ENCODE measurements at regions not wholly inside any gene's neighbourhood (a gene's known extent, or its start where the extent isn't known, plus 50 kb on each side); places are given as distances from the start of the nearest gene placed in this dataset.
"Not testable (repeated sequence)": the region's sequence is repeated elsewhere in the genome, so short reads cannot be mapped to it uniquely, and the experiment has no call there.

- TF ChIP-seq CTCF (IDR thresholded peaks at IDR 0.05): no peak
- no peak for TF ChIP-seq POLR2A (IDR thresholded peaks at IDR 0.05)
- no peak for TF ChIP-seq POLR2AphosphoS5 (IDR thresholded peaks at IDR 0.05)
- no peak for TF ChIP-seq EP300 (IDR thresholded peaks at IDR 0.05)
- H3K27me3 ChIP-seq: no peaks in the 10 kb centered on the region
- ATAC-seq: no peak
- H3K27ac ChIP-seq: no peak overlapping the region
- H3K4me3 ChIP-seq: no peak overlapping the region
- H3K9me3 ChIP-seq: no peaks in the 10 kb centered on the region
- WGBS, 2 donors (ENCODE audit: low coverage in 1 of 2): 100% methylated on average over 2 to 3 of the region's 10 CpGs
- H3K36me3 ChIP-seq: no peaks in the 10 kb centered on the region
- peaks cover 0 to 11% (median 0%) of the 10 kb centered on the region in 3 donors for H3K4me1 ChIP-seq
These were observed 153.5 kb upstream of the IRS2 start for GRCh38 chr13:109939838-109940237.

- Histone ChIP-seq H3K36me3 (no peaks in the 10 kb centered on the region), H3K27me3 (no peaks in the 10 kb centered on the region), H3K9me3 (no peaks in the 10 kb centered on the region), H3K4me3 (no peak overlapping the region), H3K4me1 (peaks cover 0 to 11% (median 0%) of the 10 kb centered on the region in 3 donors), H3K27ac (peak overlapping the region in 3 of 4 donors; percentile 40 to 60 (median 43))
- 98 to 100% methylated on average over 2 of the region's 2 CpGs for WGBS, 2 donors (ENCODE audit: low coverage in 1 of 2)
- no peak for ATAC-seq
- no peak for TF ChIP-seq POLR2A (IDR thresholded peaks at IDR 0.05)
- TF ChIP-seq EP300 (IDR thresholded peaks at IDR 0.05): no peak
- no peak for TF ChIP-seq CTCF (IDR thresholded peaks at IDR 0.05)
- TF ChIP-seq POLR2AphosphoS5 (IDR thresholded peaks at IDR 0.05): no peak
These were observed 152.8 kb upstream of the IRS2 start for GRCh38 chr13:109939180-109939579.

- Histone ChIP-seq H3K27me3 (no peaks in the 10 kb centered on the region), H3K4me1 (peaks cover 0 to 11% (median 0%) of the 10 kb centered on the region in 3 donors), H3K36me3 (no peaks in the 10 kb centered on the region), H3K27ac (peak overlapping the region in 3 of 4 donors; percentile 40 to 60 (median 51)), H3K4me3 (no peak overlapping the region), H3K9me3 (no peaks in the 10 kb centered on the region)
- no peak for TF ChIP-seq CTCF (IDR thresholded peaks at IDR 0.05)
- peak; percentile 68 for TF ChIP-seq POLR2AphosphoS5 (IDR thresholded peaks at IDR 0.05)
- WGBS, 2 donors (ENCODE audit: low coverage in 1 of 2): 53 to 70% methylated on average over 8 to 10 of the region's 10 CpGs
- peak; percentile 72 for ATAC-seq
These were observed 152.0 kb upstream of the IRS2 start for GRCh38 chr13:109938255-109938936.

- not testable (repeated sequence) for H3K9me3 ChIP-seq, H3K4me3 ChIP-seq, H3K36me3 ChIP-seq, ATAC-seq, H3K27ac ChIP-seq, H3K27me3 ChIP-seq
- H3K4me1 ChIP-seq: peaks cover 0 to 11% (median 0%) of the 10 kb centered on the region in 3 donors
- 87 to 93% methylated on average over 5 of the region's 5 CpGs for WGBS, 2 donors (ENCODE audit: low coverage in 1 of 2)
These were observed 148.1 kb upstream of the IRS2 start for GRCh38 chr13:109934520-109934919.

- no peak for TF ChIP-seq CTCF (IDR thresholded peaks at IDR 0.05)
- no peak for TF ChIP-seq POLR2AphosphoS5 (IDR thresholded peaks at IDR 0.05)
- TF ChIP-seq POLR2A (IDR thresholded peaks at IDR 0.05): no peak
- TF ChIP-seq EP300 (IDR thresholded peaks at IDR 0.05): no peak
- Histone ChIP-seq H3K4me1 (peaks cover 0 to 6% (median 0%) of the 10 kb centered on the region in 3 donors), H3K27me3 (no peaks in the 10 kb centered on the region), H3K4me3 (no peak overlapping the region), H3K9me3 (no peaks in the 10 kb centered on the region), H3K27ac (no peak overlapping the region), H3K36me3 (no peaks in the 10 kb centered on the region)
- no peak for ATAC-seq
- WGBS, 2 donors (ENCODE audit: low coverage in 1 of 2): 53 to 63% methylated on average over 3 to 4 of the region's 7 CpGs
These were observed 147.1 kb upstream of the IRS2 start for GRCh38 chr13:109933476-109933875.

Measured in gastroesophageal sphincter (tissue), 4 donors.